Activated CD8-positive, alpha-beta memory T cell treated with anti-CD3 and anti-CD28 coated beads, Interleukin-2, amount 10 ng/mL, durations not matched to agents 7 days and 5 days (primary cell): ENCODE measurements at regions not wholly inside any gene's neighbourhood (a gene's known extent, or its start where the extent isn't known, plus 50 kb on each side); places are given as distances from the start of the nearest gene placed in this dataset.

ENCODE experiments used
- ATAC-seq: fragments of 150-1000 bp; cut with Tn5 transposase; one replicate; pipeline ENCODE4 v1.10.0; 2021; ENCODE audit warnings: moderate library complexity
- CTCF ChIA-PET: fragments of 350-600 bp; sonication (Branson Sonifier 250); formaldehyde crosslinking; loops from one replicate; lab custom pipeline; 2021; ENCODE audit warnings: antibody characterized with exemption; lab: Charles Lee
- DNase-seq: peaks from one replicate; pipeline ENCODE4 v3.0.0-alpha.2; 2020
- H3K27ac Mint-ChIP-seq: one replicate; pipeline ENCODE4 v1.8.0; 2021; ENCODE audit warnings: mild to moderate bottlenecking, mixed read lengths
- H3K27me3 Mint-ChIP-seq: one replicate; pipeline ENCODE4 v1.8.0; 2021; ENCODE audit warnings: mixed read lengths
- H3K36me3 Mint-ChIP-seq: one replicate; pipeline ENCODE4 v1.8.0; 2021; ENCODE audit warnings: mild to moderate bottlenecking, mixed read lengths
- H3K4me1 Mint-ChIP-seq: one replicate; pipeline ENCODE4 v1.8.0; 2021; ENCODE audit warnings: mixed read lengths
- H3K4me3 Mint-ChIP-seq: one replicate; pipeline ENCODE4 v1.8.0; 2021; ENCODE audit warnings: mild to moderate bottlenecking, moderate library complexity, mixed read lengths
- H3K9me3 Mint-ChIP-seq: one replicate; pipeline ENCODE4 v1.8.0; 2022; ENCODE audit warnings: low read depth, mixed read lengths

- no peak for DNase-seq
- peaks cover 4% of the 10 kb centered on the region for H3K9me3 Mint-ChIP-seq
- H3K27ac Mint-ChIP-seq = no peak overlapping the region
- no peak for ATAC-seq
- no peaks in the 10 kb centered on the region for H3K27me3 Mint-ChIP-seq
- no peaks in the 10 kb centered on the region for H3K36me3 Mint-ChIP-seq
- H3K4me1 Mint-ChIP-seq = no peaks in the 10 kb centered on the region
- no peak overlapping the region for H3K4me3 Mint-ChIP-seq
- CTCF ChIA-PET = no interaction called here
Observed at GRCh38 chr10:52410916-52411315, 96.8 kb downstream of the DKK1 start.

GRCh38 chr10:52419281-52419680 lies 105.2 kb downstream of the DKK1 start:
- CTCF ChIA-PET = interaction anchor here (0.7 kb wide), 1 partner anchor 959 kb away, joined by 3 read pairs; no protein-coding TSS in a partner anchor
- ATAC-seq (no peak), DNase-seq (no peak)
- no peak overlapping the region for H3K27ac Mint-ChIP-seq
- H3K4me3 Mint-ChIP-seq = no peak overlapping the region
- peaks cover 6% of the 10 kb centered on the region for H3K9me3 Mint-ChIP-seq
- no peaks in the 10 kb centered on the region for H3K27me3 Mint-ChIP-seq
- H3K36me3 Mint-ChIP-seq = no peaks in the 10 kb centered on the region
- no peaks in the 10 kb centered on the region for H3K4me1 Mint-ChIP-seq

GRCh38 chr10:52420656-52421055 lies 106.6 kb downstream of the DKK1 start:
- Mint-ChIP-seq H3K4me3 (no peak overlapping the region), H3K9me3 (peaks cover 7% of the 10 kb centered on the region), H3K27me3 (no peaks in the 10 kb centered on the region), H3K4me1 (no peaks in the 10 kb centered on the region), H3K36me3 (no peaks in the 10 kb centered on the region), H3K27ac (no peak overlapping the region)
- CTCF ChIA-PET = interaction anchor here (0.6 kb wide), 1 partner anchor 44 kb away, joined by 3 read pairs; no protein-coding TSS in a partner anchor
- ATAC-seq = no peak
- no peak for DNase-seq

GRCh38 chr10:52423369-52423768 lies 109.3 kb downstream of the DKK1 start:
- CTCF ChIA-PET = no interaction called here
- no peaks in the 10 kb centered on the region for H3K27me3 Mint-ChIP-seq
- no peak overlapping the region for H3K27ac Mint-ChIP-seq
- peaks cover 4% of the 10 kb centered on the region for H3K9me3 Mint-ChIP-seq
- ATAC-seq (no peak), DNase-seq (no peak)
- H3K36me3 Mint-ChIP-seq = no peaks in the 10 kb centered on the region
- no peak overlapping the region for H3K4me3 Mint-ChIP-seq
- no peaks in the 10 kb centered on the region for H3K4me1 Mint-ChIP-seq

- Mint-ChIP-seq H3K27ac (no peak overlapping the region), H3K27me3 (no peaks in the 10 kb centered on the region), H3K4me3 (no peak overlapping the region), H3K36me3 (no peaks in the 10 kb centered on the region), H3K9me3 (peaks cover 7% of the 10 kb centered on the region), H3K4me1 (no peaks in the 10 kb centered on the region)
- DNase-seq = no peak
- CTCF ChIA-PET = no interaction called here
- ATAC-seq = no peak
Observed at GRCh38 chr10:52424341-52424740, 110.3 kb downstream of the DKK1 start.

- DNase-seq (no peak), ATAC-seq (no peak)
- Mint-ChIP-seq H3K27me3 (no peaks in the 10 kb centered on the region), H3K27ac (no peak overlapping the region), H3K36me3 (no peaks in the 10 kb centered on the region), H3K9me3 (peaks cover 2% of the 10 kb centered on the region), H3K4me3 (no peak overlapping the region), H3K4me1 (no peaks in the 10 kb centered on the region)
- CTCF ChIA-PET = no interaction called here
Observed at GRCh38 chr10:52434734-52435133, 120.7 kb downstream of the DKK1 start.

GRCh38 chr10:52436664-52437063 lies 122.6 kb downstream of the DKK1 start:
- no peak for DNase-seq
- H3K27me3 Mint-ChIP-seq = no peaks in the 10 kb centered on the region
- CTCF ChIA-PET = no interaction called here

GRCh38 chr10:52437205-52437646 lies 123.1 kb downstream of the DKK1 start:
- H3K4me3 Mint-ChIP-seq = no peak overlapping the region
- no peak overlapping the region for H3K27ac Mint-ChIP-seq
- H3K36me3 Mint-ChIP-seq = no peaks in the 10 kb centered on the region
- DNase-seq (no peak), ATAC-seq (no peak)
- CTCF ChIA-PET = no interaction called here
- H3K27me3 Mint-ChIP-seq = no peaks in the 10 kb centered on the region
- H3K9me3 Mint-ChIP-seq = peaks cover 2% of the 10 kb centered on the region
- no peaks in the 10 kb centered on the region for H3K4me1 Mint-ChIP-seq

More at GRCh38 chr10:52436664-52437063, 122.6 kb downstream of the DKK1 start:
- no peak overlapping the region for H3K27ac Mint-ChIP-seq
- H3K36me3 Mint-ChIP-seq = no peaks in the 10 kb centered on the region
- H3K4me1 Mint-ChIP-seq = no peaks in the 10 kb centered on the region
- peaks cover 2% of the 10 kb centered on the region for H3K9me3 Mint-ChIP-seq
- H3K4me3 Mint-ChIP-seq = no peak overlapping the region
- no peak for ATAC-seq

- Mint-ChIP-seq H3K27ac (no peak overlapping the region), H3K36me3 (no peaks in the 10 kb centered on the region), H3K9me3 (peaks cover 2% of the 10 kb centered on the region), H3K4me1 (no peaks in the 10 kb centered on the region), H3K4me3 (no peak overlapping the region), H3K27me3 (no peaks in the 10 kb centered on the region)
- no peak for ATAC-seq
- DNase-seq = no peak
- CTCF ChIA-PET = no interaction called here
Observed at GRCh38 chr10:52438119-52438518, 124.0 kb downstream of the DKK1 start.

- Mint-ChIP-seq H3K9me3 (peaks cover 5% of the 10 kb centered on the region), H3K4me3 (no peak overlapping the region), H3K27ac (no peak overlapping the region), H3K27me3 (no peaks in the 10 kb centered on the region), H3K4me1 (no peaks in the 10 kb centered on the region), H3K36me3 (no peaks in the 10 kb centered on the region)
- DNase-seq (no peak), ATAC-seq (no peak)
- CTCF ChIA-PET = no interaction called here
Observed at GRCh38 chr10:52440612-52441285, 126.7 kb downstream of the DKK1 start.

GRCh38 chr10:52442576-52442975 lies 128.5 kb downstream of the DKK1 start:
- Mint-ChIP-seq H3K4me1 (no peaks in the 10 kb centered on the region), H3K9me3 (peaks cover 5% of the 10 kb centered on the region), H3K4me3 (no peak overlapping the region), H3K27me3 (no peaks in the 10 kb centered on the region), H3K27ac (no peak overlapping the region), H3K36me3 (no peaks in the 10 kb centered on the region)
- DNase-seq (no peak), ATAC-seq (no peak)
- CTCF ChIA-PET = no interaction called here

- H3K9me3 Mint-ChIP-seq = peaks cover 3% of the 10 kb centered on the region
- no peaks in the 10 kb centered on the region for H3K27me3 Mint-ChIP-seq
- ATAC-seq (no peak), DNase-seq (no peak)
- H3K27ac Mint-ChIP-seq = no peak overlapping the region
- CTCF ChIA-PET = no interaction called here
- H3K4me1 Mint-ChIP-seq = no peaks in the 10 kb centered on the region
- no peaks in the 10 kb centered on the region for H3K36me3 Mint-ChIP-seq
- no peak overlapping the region for H3K4me3 Mint-ChIP-seq
Observed at GRCh38 chr10:52443419-52444388, 129.6 kb downstream of the DKK1 start.

- CTCF ChIA-PET = no interaction called here
- Mint-ChIP-seq H3K27me3 (no peaks in the 10 kb centered on the region), H3K27ac (no peak overlapping the region), H3K4me1 (no peaks in the 10 kb centered on the region), H3K9me3 (peaks cover 3% of the 10 kb centered on the region), H3K4me3 (no peak overlapping the region), H3K36me3 (no peaks in the 10 kb centered on the region)
- DNase-seq (no peak), ATAC-seq (no peak)
Observed at GRCh38 chr10:52446391-52446790, 132.3 kb downstream of the DKK1 start.

GRCh38 chr10:52447931-52448353 lies 133.9 kb downstream of the DKK1 start:
- no peaks in the 10 kb centered on the region for H3K4me1 Mint-ChIP-seq
- peaks cover 3% of the 10 kb centered on the region for H3K9me3 Mint-ChIP-seq
- CTCF ChIA-PET = no interaction called here
- no peak for DNase-seq
- no peaks in the 10 kb centered on the region for H3K27me3 Mint-ChIP-seq
- no peak for ATAC-seq
- no peak overlapping the region for H3K4me3 Mint-ChIP-seq
- H3K36me3 Mint-ChIP-seq = no peaks in the 10 kb centered on the region
- H3K27ac Mint-ChIP-seq = no peak overlapping the region
